IPS-20b (cell line): ENCODE measurements at regions not wholly inside any gene's neighbourhood (a gene's known extent, or its start where the extent isn't known, plus 50 kb on each side); places are given as distances from the start of the nearest gene placed in this dataset.
A peak's percentile ranks its signal among the peaks of the same experiment; 100 is the strongest.

Source experiments
- H3K27ac ChIP-seq: one replicate; pipeline ENCODE4 v1.5.1; 2013; ENCODE audit warnings: low read length
- H3K27me3 ChIP-seq: 2 replicates; pipeline ENCODE4 v1.6.1; 2013; ENCODE audit warnings: mild to moderate bottlenecking, low read length, inconsistent platforms; ENCODE audit not compliant: insufficient read depth
- H3K36me3 ChIP-seq: 2 replicates; pipeline ENCODE4 v1.6.1; 2013; ENCODE audit warnings: low read depth, mild to moderate bottlenecking, inconsistent platforms, low read length, moderate library complexity; ENCODE audit not compliant: insufficient read depth
- H3K4me1 ChIP-seq: 2 replicates; pipeline ENCODE4 v1.6.1; 2013; ENCODE audit warnings: mild to moderate bottlenecking, control low read depth, inconsistent platforms, low read length, moderate library complexity; ENCODE audit not compliant: insufficient read depth
- H3K4me3 ChIP-seq: 2 replicates; pipeline ENCODE4 v1.5.1; 2013; ENCODE audit warnings: mild to moderate bottlenecking, low read length, inconsistent platforms
- H3K9ac ChIP-seq: 2 replicates; pipeline ENCODE4 v1.6.1; 2013; ENCODE audit warnings: low read depth, mild to moderate bottlenecking, inconsistent platforms, low read length, moderate library complexity
- H3K9me3 ChIP-seq: 2 replicates; pipeline ENCODE4 v1.6.1; 2013; ENCODE audit warnings: mild to moderate bottlenecking, low read depth, low read length, inconsistent platforms; ENCODE audit not compliant: insufficient read depth

DNA sequence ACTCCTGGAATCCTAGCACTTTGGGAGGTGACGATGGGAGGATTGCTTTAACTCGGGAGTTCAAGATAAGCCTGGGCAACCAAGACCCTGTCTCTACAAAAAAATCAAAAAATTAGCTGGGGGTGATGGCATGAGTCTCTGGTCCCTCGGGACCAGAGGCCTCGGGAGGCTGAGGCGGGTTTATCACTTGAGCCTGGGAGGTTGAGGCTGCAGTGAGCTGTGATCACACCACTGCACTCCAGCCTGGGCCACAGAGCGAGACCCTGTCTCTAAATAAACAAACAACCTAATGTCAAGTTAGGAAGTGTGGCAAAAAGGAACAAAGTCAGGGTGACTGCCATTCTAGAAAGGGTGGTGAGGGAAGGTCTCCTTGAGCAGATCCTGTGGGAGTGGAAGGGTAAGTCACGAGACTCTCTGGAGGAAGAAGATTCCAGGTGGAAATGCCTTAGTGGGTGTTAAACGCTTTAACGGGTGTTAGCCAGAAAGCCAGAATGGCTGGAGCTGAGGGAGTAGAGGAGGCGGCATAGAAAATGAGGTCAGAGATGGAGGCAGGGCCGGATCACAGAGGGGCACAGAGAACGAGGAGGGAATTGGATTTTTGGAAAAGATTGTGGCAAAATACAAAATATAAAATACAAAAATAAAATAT, 62.2 kb upstream of the ATP5PO start:
- peaks cover 7% of the 10 kb centered on the region; the same call in 1 of the 2 replicates for H3K4me1 ChIP-seq
- no peak overlapping the region for H3K27ac ChIP-seq

DNA sequence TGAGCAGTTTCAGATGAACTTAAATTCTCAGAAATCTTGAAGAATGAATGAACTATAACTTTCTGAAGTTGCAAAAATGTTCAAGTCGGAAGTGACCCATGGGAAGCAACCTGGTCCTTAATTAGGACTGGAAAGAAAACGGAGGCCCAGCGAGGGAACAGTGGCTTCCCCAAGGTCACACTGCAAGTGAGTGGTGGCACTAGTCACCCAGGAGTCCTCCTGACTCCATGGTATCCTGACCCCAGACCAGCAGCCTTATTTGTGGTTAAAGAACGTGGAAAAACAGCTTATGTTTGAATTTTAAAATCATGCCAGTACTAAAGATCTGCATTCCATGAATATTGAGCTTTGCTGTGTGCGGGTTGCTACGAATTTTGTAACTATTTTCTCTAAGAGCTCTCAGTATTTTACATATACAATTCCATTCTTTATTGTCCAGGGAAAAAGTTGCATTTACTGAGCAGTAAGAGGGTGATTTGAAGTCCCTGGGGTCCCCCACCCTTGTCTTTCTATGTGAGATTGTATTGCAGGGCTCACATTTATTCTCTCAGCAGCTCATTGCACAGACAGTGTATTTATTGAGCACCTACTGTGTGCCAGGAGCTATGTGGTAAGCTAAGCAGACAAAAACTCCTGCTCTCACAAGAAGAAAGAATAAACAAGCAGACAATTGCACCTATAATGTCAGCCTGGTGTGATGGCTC, 61.6 kb upstream of the ATP5PO start:
- H3K9ac ChIP-seq: no peak overlapping the region
- H3K36me3 ChIP-seq: no peaks in the 10 kb centered on the region
- H3K9me3 ChIP-seq: no peaks in the 10 kb centered on the region
- H3K27me3 ChIP-seq: no peaks in the 10 kb centered on the region
- H3K27ac ChIP-seq: no peak overlapping the region
- peaks cover 7% of the 10 kb centered on the region; the same call in 1 of the 2 replicates for H3K4me1 ChIP-seq
- H3K4me3 ChIP-seq: no peak overlapping the region

More for the DNA sequence above, 62.2 kb upstream of the ATP5PO start:
- Histone ChIP-seq H3K9me3 (no peaks in the 10 kb centered on the region), H3K36me3 (no peaks in the 10 kb centered on the region), H3K27me3 (no peaks in the 10 kb centered on the region), H3K4me3 (no peak overlapping the region), H3K9ac (no peak overlapping the region)

DNA sequence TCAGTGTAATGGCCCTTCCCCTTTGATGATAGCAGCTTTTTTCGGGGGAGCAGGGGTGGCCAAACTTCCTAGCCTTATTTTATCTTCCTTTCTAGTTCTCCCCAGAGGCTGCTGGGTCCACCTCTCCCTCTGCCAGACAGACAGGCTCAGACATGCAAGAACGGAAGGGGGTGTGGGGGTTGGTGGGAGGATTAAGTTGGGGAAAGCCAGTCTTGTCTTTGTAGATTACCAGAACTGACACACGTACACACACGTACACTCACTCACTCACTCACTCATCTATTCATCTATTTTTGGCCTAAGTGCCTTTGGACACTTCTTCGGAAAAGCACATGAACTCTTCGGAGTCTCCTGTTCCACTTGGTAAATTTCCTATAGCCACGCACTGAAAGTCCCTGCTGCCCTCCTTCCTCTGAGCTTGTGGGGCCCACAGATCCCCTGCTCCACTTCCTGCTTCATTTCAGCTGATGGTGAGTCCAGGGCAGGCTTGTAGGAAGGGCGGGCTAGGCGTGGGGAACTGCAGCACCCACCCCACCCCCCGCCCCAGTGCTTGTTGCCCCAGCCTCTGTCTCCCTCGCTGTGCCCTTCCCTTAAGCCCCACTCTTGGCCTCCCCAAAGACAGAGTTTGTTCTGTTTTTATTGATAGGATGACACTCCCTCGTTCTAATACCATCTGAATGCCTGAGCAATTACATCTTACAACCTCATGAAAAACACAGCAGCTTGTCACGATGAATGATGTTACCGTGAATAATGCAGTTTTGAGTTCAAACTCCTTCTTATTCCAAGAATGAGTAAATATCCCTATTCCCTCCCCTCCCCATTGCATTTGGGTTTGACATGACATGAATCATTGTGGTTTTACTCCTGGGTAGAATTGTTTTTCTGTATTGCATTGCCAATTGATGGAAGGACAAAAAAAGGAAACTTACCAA, 60.7 kb upstream of the ATP5PO start:
- Histone ChIP-seq H3K27ac (no peak overlapping the region), H3K27me3 (no peaks in the 10 kb centered on the region), H3K4me1 (peaks cover 14% of the 10 kb centered on the region; the same call in 1 of the 2 replicates), H3K36me3 (no peaks in the 10 kb centered on the region), H3K4me3 (no peak overlapping the region), H3K9ac (no peak overlapping the region), H3K9me3 (no peaks in the 10 kb centered on the region)

DNA sequence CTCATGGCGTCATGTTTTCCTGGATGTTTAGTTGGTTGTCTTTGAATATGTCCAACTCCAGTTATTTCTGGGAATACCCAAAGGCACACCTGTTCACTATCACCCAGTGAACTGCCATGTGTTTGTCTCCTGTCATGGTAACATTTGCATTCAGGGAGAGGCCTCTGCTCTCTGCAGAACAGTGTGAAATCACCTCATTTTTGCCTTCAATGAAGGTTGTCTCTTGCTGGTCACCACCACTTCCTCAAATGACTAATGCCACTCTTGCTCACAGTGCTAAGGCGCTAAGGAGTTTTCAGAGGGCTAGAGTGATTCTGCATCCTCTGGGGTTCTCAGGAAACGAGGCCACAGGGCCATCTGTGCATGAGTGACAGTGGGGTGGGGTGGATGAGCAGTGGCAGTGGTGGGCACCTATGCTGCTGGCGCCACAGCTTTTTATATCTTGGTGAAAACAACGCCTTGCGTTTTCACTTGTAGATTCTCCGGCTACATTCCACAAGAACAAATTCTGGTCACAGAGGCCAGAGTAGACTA, 60.0 kb upstream of the ATP5PO start:
- Histone ChIP-seq H3K9ac (0 out of 2 replicates have a peak overlapping the region, but pooled peaks have one; percentile 18), H3K9me3 (no peaks in the 10 kb centered on the region), H3K27ac (no peak overlapping the region), H3K36me3 (no peaks in the 10 kb centered on the region), H3K4me1 (peaks cover 16% of the 10 kb centered on the region; the same call in 1 of the 2 replicates), H3K27me3 (no peaks in the 10 kb centered on the region), H3K4me3 (no peak overlapping the region)

DNA sequence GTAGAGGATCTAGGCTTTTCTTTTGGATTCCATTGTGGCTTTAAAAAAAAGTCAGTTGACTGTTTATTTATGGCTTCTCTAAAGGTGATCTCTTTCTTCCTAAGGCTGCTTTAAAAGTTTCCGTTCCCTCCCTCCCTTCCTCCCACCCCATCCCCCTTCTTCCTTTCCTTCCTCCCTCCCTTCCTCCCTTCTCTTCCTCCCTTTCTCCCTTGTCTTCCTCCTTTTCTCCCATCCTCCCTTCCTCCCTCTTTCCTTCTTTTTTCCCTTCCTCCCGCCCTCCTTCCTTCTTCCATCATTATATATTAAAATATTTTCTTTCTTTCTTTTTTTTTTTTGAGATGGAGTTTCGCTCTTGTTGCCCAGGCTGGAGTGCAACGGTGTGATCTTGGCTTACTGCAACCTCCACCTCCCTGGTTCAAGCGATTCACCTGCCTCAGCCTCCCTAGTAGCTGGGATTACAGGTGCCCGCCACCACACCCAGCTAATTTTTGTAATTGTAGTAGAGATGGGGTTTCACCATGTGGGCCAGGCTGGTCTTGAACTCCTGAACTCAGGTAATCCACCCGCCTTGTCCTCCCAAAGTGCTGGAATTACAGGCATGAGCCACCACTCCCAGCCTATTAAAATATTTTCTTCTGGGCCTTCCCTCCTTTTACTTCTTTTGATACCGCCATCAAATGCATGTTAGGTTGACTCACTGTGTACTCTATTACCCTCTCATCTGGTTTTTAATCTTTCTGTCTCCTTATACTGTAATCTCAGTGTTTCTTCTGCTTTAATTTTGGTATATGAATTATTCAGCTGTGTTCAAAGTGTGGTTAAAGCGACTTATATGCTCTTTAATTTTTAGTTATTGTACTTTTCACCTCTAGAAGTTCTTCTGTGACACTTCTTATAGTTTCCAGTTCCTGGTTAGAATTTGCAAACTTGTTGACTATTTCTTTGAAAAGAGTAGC, 59.2 kb upstream of the ATP5PO start:
- Histone ChIP-seq H3K4me1 (peaks cover 16% of the 10 kb centered on the region; the same call in 1 of the 2 replicates), H3K4me3 (no peak overlapping the region), H3K27me3 (no peaks in the 10 kb centered on the region), H3K36me3 (no peaks in the 10 kb centered on the region), H3K9ac (no peak overlapping the region), H3K27ac (no peak overlapping the region), H3K9me3 (no peaks in the 10 kb centered on the region)

DNA sequence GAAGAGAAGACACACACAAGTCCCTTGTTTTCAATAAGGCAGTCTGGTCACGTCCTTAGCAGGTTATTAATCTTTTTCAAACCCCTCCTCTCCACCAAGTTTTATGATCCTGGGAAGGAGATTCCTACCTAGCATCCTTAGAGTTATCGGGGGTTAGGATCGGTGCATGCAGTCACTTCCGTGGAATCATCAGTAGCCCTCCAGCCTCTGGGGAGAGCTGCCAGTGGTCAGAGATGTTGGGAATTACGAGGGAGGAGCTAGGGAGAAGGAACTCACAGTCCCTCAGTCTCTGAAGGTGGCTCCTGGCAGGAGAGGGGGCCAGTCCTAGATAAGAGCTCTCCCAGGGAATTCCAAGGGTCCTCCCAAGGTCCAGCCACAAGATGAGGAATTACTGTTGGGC, 57.7 kb upstream of the ATP5PO start:
- H3K36me3 ChIP-seq: no peaks in the 10 kb centered on the region
- H3K27me3 ChIP-seq: no peaks in the 10 kb centered on the region
- H3K27ac ChIP-seq: no peak overlapping the region
- H3K4me1 ChIP-seq: peaks cover 16% of the 10 kb centered on the region; the same call in 1 of the 2 replicates
- no peak overlapping the region for H3K4me3 ChIP-seq
- no peaks in the 10 kb centered on the region for H3K9me3 ChIP-seq
- H3K9ac ChIP-seq: no peak overlapping the region

DNA sequence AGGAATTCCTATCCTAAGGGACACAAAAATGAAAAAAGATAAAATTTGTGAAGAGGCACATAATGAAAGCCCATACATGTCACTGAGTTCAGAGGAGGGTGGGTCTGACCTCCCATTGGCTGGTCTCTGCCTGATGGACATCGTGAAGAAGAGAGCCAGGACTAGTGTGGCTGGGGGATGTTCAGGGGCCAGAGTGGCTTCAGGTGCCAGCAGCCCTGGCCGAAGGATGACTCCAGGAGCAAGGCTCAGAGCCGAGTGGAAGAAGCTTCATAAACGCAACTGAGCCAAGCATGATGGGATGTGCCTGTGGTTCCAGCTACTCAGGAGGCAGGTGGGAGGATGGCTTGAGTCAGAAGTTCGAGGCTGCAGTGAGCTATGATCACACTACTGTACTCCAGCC, 56.9 kb upstream of the ATP5PO start:
- Histone ChIP-seq H3K36me3 (no peaks in the 10 kb centered on the region), H3K4me3 (no peak overlapping the region), H3K27ac (no peak overlapping the region), H3K27me3 (no peaks in the 10 kb centered on the region), H3K9ac (no peak overlapping the region), H3K4me1 (peaks cover 16% of the 10 kb centered on the region; the same call in 1 of the 2 replicates), H3K9me3 (no peaks in the 10 kb centered on the region)

DNA sequence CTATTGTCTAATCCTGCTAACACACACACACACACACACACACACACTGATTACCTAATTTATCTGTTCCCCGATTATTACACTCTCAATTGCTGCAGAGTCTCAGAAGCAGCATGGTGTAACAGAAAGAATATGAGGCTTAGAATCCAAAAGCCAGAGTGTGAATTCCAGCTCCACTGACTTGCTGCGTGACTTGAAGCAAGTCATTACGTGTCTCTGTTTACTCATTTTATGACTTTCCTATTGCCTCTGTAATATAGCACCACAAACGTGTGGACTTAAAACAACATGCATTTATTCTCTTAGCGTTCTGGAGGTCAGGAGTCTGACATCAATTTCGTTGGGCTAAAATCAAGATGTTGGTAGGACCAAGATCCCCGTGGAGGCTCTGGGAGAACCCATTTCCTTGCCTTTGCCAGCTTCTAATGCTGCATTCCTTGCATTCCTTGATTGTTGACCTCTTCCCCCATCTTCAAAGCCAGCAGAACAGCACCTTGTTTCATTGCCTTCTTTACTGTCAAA, 55.9 kb upstream of the ATP5PO start:
- Histone ChIP-seq H3K4me1 (peaks cover 16% of the 10 kb centered on the region; the same call in 1 of the 2 replicates), H3K27me3 (no peaks in the 10 kb centered on the region), H3K36me3 (no peaks in the 10 kb centered on the region), H3K9me3 (no peaks in the 10 kb centered on the region), H3K9ac (no peak overlapping the region), H3K4me3 (0 out of 2 replicates have a peak overlapping the region, but pooled peaks have one; percentile 4), H3K27ac (no peak overlapping the region)

DNA sequence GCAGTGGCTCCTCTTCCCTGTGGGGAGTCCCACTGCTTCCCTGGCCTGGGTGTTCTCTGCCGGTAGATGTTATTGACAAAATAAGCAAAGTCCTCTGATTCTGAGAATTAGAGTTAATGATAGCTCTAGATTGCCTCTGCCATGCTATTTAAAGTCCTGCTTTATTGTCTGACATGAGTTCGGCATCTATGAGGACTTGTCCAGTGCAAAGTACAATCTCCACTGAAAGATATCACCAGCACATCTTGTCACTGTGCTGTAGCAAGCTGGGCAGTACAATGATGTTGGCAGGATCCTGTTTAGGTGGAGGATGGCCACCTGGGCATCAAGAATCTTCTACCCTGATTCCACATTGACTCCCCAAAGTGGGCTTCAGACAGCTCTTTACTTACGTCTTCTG, 54.0 kb upstream of the ATP5PO start:
- Histone ChIP-seq H3K4me3 (no peak overlapping the region), H3K9me3 (no peaks in the 10 kb centered on the region), H3K4me1 (peaks cover 9% of the 10 kb centered on the region; the same call in 1 of the 2 replicates), H3K27me3 (no peaks in the 10 kb centered on the region), H3K9ac (no peak overlapping the region), H3K36me3 (no peaks in the 10 kb centered on the region), H3K27ac (no peak overlapping the region)

DNA sequence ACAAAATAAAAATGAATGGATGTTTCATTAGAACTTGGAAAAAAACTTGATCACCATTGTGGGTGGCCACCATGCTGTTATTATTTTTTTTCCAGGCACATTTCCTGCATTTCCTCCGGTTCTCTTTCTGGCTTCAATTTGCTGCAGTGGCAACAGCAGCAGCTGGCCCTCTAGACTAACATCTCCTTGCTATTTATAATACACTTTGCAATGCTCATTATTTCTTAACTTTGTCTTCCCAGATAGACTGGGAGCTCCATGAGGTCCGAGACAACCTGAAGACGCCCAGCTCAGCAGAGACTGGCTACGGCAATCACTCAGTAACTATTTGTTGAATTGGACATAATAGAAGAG, 53.4 kb upstream of the ATP5PO start:
- Histone ChIP-seq H3K36me3 (no peaks in the 10 kb centered on the region), H3K4me3 (no peak overlapping the region), H3K4me1 (peaks cover 9% of the 10 kb centered on the region; the same call in 1 of the 2 replicates), H3K27me3 (no peaks in the 10 kb centered on the region), H3K9me3 (no peaks in the 10 kb centered on the region), H3K27ac (no peak overlapping the region), H3K9ac (no peak overlapping the region)
